Inferior parietal cortex (tissue), 1 donor: ENCODE measurements at regions not wholly inside any gene's neighbourhood (a gene's known extent, or its start where the extent isn't known, plus 50 kb on each side); places are given as distances from the start of the nearest gene placed in this dataset.

ENCODE experiments used
- DNase-seq: peaks from one replicate; pipeline ENCODE4 v3.0.0-alpha.2; 2016; ENCODE audit errors: extremely low spot score

DNA sequence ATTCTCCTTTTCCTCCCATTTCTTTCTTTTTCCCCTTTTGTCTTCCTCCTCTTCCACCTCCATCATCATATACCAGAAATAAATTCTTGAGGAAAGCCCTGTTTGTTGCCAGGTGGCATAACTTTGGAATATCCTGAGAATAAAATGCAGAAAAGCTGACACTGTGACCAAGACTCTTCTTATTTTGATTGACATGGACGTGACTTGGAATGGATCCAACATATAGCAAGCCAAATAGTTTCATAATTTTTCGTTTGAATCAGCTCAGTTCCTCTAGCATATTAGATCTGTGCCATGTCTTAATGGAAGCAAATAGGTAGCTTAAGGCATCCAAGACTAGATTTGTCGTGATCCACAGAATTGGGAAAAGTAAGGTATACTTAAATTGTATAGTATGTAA is 354.7 kb upstream of the FIGN start:
- DNase-seq, result no peak

DNA sequence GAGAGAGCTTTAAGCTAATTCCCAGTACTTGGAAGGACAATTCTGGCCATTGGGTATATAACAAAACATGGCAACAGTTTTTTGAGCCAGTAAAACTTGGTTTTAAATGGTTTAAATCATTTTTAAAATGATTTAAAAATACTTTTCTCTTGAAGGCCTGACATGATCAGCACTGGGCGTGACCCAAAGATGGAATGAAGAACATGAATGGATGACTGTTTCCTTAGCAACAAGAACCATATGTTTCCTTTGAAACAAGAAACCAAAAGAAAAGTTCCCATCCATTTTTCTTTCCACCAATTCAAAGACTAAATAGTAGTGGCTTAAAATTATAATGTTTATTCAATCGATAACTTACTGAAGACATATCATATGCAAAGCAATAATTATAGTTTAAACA is 348.3 kb upstream of the FIGN start:
- DNase-seq, result no peak

GRCh38 chr2:164080486-164080885 is 344.7 kb upstream of the FIGN start:
- DNase-seq, result no peak

DNA sequence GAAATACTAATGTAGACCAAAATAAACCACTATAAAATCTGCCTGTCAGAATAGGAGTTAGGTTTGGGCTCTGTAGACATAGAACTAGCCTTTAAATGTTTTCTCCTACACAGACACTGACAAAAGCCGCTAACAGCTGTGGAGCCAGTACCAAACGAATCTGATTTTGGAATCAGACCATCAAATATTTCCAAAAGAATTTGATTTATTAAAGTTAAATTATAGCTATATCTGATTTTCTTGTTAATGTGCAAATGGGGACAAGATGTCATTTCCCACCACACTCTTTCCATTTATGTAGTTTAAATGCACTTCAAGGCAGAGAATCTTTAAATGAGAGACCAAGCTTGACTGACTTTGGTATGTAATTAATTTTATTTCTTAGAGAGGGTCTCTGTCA is 343.4 kb upstream of the FIGN start:
- no peak for DNase-seq

DNA sequence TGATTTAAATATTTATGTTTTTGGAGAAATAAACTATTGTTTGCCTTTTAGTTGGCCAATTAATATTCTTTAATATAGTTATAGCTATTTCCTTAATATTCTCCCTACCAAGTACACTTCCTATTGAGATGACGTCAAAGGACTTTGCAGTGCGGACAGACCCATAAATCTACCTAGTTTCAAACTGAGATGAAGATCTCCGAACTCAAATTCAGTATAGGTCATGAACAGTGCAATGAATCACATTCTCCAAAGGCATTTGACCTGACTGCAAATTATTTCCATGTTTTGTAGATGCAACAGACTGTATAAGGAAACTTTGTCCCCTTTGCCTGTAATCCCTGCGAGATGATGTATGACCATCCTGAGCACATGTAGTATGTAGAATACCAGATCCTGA is 342.6 kb upstream of the FIGN start:
- DNase-seq, result no peak

DNA sequence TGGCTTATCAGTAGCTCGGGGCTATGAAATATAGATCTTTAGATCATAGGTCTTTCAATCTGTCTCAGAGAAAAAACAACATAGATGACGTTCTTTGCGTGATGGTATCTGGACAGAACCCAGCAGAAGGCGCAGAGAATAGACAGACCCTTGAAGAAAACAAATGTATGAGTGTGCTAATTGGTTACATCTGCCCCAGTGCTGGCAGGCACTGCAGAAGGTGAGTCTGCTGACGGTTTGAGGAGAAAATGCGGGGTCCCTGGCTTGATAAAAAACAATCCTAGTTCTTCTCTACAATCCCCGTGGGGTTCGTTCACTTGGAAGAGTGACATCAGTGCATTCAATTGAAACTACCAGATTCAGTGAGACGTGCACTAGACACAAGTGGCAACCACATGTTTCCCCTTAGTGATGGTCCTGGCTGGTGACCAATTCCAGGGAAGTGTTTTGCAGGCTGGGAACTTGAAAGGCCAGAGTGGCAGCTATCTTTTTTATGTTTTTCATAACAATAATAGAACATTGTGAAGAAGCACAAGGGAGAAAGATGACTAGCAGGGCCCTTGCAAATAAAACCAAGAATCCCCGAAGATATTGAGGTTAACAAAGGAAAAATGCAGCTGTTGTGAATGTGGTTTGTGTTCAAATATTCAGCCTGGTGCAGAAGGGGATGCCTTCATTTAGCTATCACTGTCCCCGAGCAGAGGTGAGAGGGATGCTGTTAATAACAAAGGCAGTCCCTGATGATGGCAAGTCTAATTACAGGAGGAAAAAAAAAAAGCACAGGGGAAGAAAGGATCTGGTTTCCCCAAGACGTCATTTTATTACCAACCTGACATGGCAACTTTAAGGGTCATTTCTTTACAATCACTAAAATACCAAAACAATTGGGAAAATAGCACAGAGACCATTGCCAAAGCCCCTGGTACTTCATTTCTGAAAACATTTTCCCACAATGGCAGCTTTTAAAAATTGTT is 337.6 kb upstream of the FIGN start:
- DNase-seq, result no peak

GRCh38 chr2:164069540-164069939 is 333.7 kb upstream of the FIGN start:
- no peak for DNase-seq

- no peak for DNase-seq
Measured at GRCh38 chr2:164068063-164068462, 332.3 kb upstream of the FIGN start.

DNA sequence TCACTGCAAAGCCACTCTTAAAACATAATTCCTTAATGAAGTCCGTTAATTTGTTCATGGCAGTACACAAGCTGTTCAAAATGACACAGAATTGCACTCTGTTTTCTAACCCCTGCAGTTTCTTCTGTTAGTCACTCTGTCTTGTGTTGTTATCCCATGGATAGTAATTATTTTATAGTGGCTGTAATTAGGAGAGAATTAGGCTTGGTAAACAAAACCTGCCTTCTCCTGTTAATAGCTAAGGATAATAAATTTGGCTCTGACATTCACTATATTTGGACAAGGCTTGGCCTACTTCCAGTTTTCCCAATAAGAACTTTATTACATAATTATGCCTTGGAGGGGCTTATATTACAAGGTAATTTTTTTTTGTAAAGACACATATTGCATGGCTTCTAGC is 330.3 kb upstream of the FIGN start:
- DNase-seq, result no peak

- no peak for DNase-seq
Measured at GRCh38 chr2:164065038-164065437, 329.2 kb upstream of the FIGN start.

DNA sequence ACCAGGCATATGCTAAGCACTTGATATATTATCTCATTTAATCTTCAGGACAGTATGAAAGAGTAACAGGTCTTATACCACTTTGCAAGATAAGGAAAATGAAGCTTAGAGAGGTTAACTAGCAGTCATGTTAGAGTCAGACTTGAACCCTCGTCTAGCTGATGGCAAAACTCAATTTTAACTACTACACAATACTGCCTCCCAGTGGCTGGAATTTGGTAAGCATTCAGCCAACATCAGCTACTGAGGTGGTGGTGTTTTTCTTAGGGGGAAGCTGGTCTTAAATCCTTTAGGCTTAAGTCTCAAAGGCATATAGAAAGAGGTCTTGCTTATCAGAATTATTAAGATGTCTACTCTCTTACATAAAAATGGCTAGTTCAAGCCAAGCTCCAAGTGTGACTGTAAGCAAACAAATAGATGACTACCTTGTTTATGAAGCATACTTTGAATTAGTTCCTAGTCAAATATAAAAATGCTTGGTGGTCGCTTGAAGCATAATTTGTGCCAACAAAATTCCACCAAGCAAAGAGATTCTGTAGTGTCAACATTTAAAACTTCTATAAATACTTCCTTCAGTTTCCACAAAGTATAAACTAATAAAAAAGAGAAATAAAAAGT is 325.4 kb upstream of the FIGN start:
- peak; percentile 83 for DNase-seq

DNA sequence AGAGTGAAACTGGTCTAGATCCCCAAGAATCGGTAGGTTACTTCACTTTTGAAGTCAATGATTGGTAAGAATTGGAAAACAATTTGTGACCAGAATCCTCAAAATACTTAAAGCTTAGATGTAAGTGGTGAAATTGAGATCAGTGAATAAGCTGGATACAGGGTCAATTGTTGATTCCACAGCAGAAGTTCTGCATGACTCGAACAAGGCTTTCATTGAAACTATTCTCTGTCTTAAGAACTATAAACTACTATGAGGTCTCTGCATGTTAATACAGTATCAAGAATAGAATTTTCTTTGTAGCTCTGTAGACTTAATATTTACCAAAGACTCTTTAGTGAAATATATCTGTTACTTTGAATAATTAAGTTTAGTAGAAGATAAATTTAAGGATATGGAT is 324.2 kb upstream of the FIGN start:
- no peak for DNase-seq

GRCh38 chr2:164055623-164056022 is 319.8 kb upstream of the FIGN start:
- DNase-seq, result no peak

DNA sequence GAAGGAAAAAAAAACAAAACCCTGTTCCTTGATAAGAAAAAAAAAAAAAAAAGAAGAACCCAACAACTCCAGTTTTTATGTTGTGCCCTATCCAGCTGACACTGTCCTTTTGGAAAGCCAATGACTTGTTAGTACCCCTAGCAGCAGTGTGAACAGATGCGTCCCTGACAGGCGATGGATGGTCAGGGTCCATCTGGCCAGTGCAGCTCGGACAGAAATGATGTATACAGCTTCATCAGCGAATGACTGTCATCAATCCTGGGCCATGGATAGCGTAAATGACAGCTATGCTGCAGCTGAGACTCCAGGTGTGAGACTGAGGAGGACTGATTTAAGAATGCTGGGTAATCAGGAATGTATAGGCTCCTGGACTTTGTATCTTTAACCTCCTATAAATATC is 318.8 kb upstream of the FIGN start:
- DNase-seq, result no peak

DNA sequence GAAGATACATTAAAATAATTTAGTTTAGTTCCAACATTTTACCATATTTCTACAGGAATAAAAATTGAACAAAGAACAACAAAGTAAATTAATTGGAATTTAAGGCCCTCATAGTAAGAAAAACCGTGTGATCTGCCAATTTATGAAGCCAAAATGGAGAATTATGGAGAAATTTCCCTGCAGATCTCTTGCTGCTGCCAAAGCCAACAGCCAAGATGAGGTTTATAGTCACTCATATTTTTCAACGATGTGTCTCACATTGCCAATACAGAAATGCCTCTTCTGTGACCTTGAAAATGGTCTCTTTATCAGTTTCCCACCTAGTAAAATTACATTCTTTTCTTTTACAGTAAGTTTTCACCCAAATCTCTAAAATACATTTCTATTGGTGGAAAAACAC is 317.2 kb upstream of the FIGN start:
- DNase-seq, result no peak

DNA sequence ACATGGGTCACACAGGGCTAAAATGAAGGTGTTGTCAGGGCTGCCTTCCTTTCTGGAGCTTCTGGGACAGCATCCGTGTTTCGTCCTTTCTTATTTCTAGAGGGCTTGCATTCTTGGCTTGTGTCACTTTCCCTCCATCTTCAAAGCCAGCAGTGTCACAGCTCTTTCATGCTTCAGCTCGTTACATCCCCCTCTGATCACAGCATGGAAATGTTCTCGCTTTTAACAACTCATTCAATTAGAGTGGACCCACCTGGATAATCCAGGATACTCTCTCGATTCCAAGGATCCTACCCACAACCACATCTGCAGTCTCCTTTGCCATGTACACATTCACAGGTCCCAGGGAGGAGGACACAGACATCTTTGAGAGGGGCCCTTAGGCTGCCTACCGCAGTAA is 316.2 kb upstream of the FIGN start:
- no peak for DNase-seq

- no peak for DNase-seq
Measured at GRCh38 chr2:164048729-164049128, 312.9 kb upstream of the FIGN start.

DNA sequence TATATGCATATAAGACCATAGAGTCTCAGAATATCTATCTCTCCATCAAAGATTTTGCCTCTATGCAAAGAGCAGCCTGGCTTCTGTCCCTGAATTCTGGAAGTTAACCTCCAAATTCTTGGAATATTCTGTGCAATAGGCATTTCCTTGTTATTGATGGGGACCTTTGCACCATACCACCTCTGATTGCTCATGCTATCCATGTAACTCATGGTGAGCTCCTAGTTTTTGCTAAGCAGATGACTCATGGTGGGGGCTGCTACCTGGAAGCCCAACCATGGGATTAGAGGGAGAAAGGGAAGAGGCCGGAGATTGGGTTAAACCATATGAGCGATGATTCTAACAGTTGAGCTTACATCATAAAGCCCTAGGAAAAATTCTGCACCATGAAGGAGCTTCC is 310.2 kb upstream of the FIGN start:
- no peak for DNase-seq

DNA sequence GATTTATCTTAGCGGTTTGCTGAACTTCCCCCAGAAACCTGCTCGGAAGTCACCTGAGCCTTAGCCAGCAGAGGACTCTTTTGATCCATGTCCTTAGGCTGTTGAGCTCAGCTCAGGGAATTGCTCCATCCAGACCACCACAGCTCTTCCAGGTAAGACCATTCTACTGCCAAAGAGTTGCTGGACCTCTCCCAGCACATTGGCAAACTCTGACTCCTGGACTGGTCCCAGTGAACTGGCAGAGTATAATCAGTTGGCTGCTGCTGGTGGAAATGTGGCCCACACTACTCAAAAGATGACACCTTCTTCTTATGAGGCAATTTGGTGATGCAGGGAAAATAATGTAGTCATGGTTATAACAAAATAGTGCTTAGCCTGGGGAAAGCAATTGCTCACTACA is 308.8 kb upstream of the FIGN start:
- no peak for DNase-seq

- DNase-seq, result no peak
Measured at GRCh38 chr2:164039270-164039669, 303.5 kb upstream of the FIGN start.

DNA sequence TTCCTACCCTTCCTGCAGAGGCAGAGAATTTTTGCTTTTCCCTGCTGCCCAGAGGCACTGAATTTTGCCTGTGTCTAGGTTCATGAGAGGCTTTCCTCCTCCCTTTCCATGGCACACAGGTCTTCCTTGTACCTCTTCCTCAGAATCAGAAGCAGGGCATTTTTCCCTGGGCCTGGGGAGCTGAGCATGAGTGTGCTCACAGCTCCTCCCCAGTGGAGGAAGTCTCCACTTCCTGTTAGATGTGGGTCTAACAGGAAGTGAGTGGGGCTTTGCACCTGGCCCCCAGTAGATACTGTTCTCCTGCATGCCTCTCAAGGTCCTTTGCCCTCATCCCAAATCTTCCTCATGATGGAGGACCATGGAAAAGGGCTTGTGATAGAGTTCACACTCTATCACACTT is 297.2 kb upstream of the FIGN start:
- DNase-seq, result no peak

DNA sequence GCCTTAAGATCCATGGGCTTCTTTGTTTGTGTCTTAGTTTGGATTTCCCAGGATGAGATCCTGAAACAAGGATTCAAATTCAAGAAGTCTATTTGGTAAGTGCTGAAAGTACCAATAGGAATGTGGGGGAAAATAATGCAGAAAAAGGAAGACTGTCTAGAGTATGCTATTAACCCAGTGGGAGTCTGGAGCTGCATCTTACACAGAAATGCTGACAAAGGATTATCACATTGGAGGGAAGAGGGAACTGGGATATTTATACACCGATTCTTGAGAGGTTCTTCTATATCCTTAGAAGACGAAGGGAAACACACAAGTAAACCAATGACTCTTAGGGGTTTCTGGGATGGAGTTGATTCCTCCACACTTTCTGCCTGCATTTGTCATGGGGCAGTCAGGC is 294.8 kb upstream of the FIGN start:
- no peak for DNase-seq

DNA sequence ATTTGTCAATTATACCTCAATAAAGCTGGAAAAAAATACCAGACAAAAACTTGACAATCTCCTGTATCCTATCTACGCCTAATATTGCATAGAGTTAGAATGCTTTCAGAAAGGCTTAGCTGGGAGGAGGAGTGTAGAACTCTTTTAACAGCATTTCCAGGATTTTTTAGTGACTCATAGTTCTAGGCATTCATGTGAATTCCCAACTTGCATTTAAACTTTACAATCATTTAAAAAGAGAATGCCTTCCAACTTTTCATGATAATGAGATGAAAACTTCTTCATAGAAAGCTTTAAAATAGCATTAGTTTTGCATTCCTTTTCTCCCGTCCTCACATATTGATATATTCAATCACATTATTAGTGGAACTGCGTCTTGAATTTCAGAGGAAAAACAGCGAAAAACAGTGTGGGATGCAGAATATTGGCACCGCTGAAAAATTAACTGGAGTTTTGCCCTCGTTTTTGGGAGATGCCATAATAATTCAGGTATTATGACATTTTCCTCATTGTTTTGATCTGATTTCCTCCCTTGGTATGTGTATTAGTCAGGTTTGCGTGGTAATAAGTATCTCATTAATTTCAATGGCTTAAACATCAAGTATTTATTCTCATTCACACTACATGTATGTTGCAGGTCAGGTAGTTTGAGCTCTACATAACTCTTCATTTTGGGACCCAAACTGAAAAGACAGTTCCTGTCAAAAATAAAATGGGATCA is 293.2 kb upstream of the FIGN start:
- no peak for DNase-seq
